MCF 10A (cell line): ENCODE measurements at regions not wholly inside any gene's neighbourhood (a gene's known extent, or its start where the extent isn't known, plus 50 kb on each side); places are given as distances from the start of the nearest gene placed in this dataset.

Source experiments
- BruUV-seq: library from RNA; stranded (reverse); fragments of 400-500 nt; replicated peaks from 2 replicates; lab custom pipeline; 2021; lab: Mats Ljungman, UMichigan
- CTCF ChIA-PET: fragments of 300-600 bp; sonication (Branson Sonifier 250); formaldehyde crosslinking; extraction: SDS; loops from one replicate; lab custom pipeline; 2021; ENCODE audit warnings: antibody characterized with exemption, inconsistent platforms; lab: Yijun Ruan, JAX
- POLR2A ChIA-PET: fragments of 300-600, 350-650 bp; sonication (Branson Sonifier 250); formaldehyde crosslinking; extraction: SDS; loops from one replicate; lab custom pipeline; 2020; ENCODE audit warnings: antibody characterized with exemption, inconsistent platforms; lab: Yijun Ruan, JAX
- DNase-seq: peaks from one replicate; pipeline ENCODE4 v3.0.0-alpha.2; 2018; ENCODE audit not compliant: unreplicated experiment
- H3K27ac Mint-ChIP-seq: one replicate; pipeline ENCODE4 v1.8.0; 2022; ENCODE audit warnings: mild to moderate bottlenecking, low read depth, mixed read lengths; ENCODE audit not compliant: unreplicated experiment
- H3K27me3 Mint-ChIP-seq: one replicate; pipeline ENCODE4 v1.8.0; 2022; ENCODE audit warnings: mixed read lengths; ENCODE audit not compliant: insufficient read depth, unreplicated experiment
- H3K36me3 Mint-ChIP-seq: one replicate; pipeline ENCODE4 v1.8.0; 2022; ENCODE audit warnings: mild to moderate bottlenecking, moderate library complexity, mixed read lengths; ENCODE audit not compliant: insufficient read depth, unreplicated experiment
- H3K4me1 Mint-ChIP-seq: one replicate; pipeline ENCODE4 v1.8.0; 2022; ENCODE audit warnings: mixed read lengths; ENCODE audit not compliant: insufficient read depth, unreplicated experiment
- H3K4me3 Mint-ChIP-seq: one replicate; pipeline ENCODE4 v1.8.0; 2022; ENCODE audit warnings: mild to moderate bottlenecking, moderate library complexity, mixed read lengths; ENCODE audit not compliant: unreplicated experiment
- H3K9me3 Mint-ChIP-seq: one replicate; pipeline ENCODE4 v1.8.0; 2022; ENCODE audit warnings: mixed read lengths; ENCODE audit not compliant: unreplicated experiment
- intact Hi-C: fragments of 100-400 bp; cut with micrococcal nuclease; formaldehyde crosslinking; loops from 2 replicates; pipeline ENCODE4 v1.14.1; 2022
- TF ChIP-seq, protein P1 (sequence below): fragments of 200-600 bp; IDR thresholded peaks from one replicate; pipeline ENCODE4 v1.8.0; 2022; ENCODE audit warnings: antibody characterized with exemption, mild to moderate bottlenecking; ENCODE audit not compliant: unreplicated experiment

DNA sequence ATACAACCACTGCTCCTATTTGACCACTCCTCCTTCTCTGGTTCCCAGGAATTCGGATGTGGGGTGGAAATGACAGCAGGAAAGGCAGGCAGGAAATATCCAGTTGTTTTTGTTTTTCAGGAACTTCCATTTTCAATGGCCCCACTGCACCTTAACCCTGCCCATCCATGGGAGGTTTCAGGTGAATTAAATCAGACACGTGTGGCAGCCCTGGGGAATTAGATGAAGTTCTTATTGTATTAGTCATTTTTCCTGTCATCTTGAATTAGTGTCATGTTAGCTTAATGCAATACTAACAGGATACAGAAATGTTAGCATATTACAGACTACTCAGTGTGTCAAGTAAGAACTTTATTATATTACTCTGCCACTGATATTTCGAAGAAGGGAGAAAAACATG, 146.4 kb downstream of the CHD9NB start:
- no peak overlapping the region for H3K4me3 Mint-ChIP-seq
- intact Hi-C loops = no loop called here
- TF ChIP-seq, protein P1, sequence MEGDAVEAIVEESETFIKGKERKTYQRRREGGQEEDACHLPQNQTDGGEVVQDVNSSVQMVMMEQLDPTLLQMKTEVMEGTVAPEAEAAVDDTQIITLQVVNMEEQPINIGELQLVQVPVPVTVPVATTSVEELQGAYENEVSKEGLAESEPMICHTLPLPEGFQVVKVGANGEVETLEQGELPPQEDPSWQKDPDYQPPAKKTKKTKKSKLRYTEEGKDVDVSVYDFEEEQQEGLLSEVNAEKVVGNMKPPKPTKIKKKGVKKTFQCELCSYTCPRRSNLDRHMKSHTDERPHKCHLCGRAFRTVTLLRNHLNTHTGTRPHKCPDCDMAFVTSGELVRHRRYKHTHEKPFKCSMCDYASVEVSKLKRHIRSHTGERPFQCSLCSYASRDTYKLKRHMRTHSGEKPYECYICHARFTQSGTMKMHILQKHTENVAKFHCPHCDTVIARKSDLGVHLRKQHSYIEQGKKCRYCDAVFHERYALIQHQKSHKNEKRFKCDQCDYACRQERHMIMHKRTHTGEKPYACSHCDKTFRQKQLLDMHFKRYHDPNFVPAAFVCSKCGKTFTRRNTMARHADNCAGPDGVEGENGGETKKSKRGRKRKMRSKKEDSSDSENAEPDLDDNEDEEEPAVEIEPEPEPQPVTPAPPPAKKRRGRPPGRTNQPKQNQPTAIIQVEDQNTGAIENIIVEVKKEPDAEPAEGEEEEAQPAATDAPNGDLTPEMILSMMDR = no peak
- no TSS peak for BruUV-seq
- H3K27me3 Mint-ChIP-seq = peaks cover 22% of the 10 kb centered on the region
- no peak overlapping the region for H3K27ac Mint-ChIP-seq
- no peaks in the 10 kb centered on the region for H3K4me1 Mint-ChIP-seq
- no peak for DNase-seq
- ChIA-PET POLR2A (no interaction called here), CTCF (no interaction called here)
- no peaks in the 10 kb centered on the region for H3K9me3 Mint-ChIP-seq
- peaks cover 6% of the 10 kb centered on the region for H3K36me3 Mint-ChIP-seq

DNA sequence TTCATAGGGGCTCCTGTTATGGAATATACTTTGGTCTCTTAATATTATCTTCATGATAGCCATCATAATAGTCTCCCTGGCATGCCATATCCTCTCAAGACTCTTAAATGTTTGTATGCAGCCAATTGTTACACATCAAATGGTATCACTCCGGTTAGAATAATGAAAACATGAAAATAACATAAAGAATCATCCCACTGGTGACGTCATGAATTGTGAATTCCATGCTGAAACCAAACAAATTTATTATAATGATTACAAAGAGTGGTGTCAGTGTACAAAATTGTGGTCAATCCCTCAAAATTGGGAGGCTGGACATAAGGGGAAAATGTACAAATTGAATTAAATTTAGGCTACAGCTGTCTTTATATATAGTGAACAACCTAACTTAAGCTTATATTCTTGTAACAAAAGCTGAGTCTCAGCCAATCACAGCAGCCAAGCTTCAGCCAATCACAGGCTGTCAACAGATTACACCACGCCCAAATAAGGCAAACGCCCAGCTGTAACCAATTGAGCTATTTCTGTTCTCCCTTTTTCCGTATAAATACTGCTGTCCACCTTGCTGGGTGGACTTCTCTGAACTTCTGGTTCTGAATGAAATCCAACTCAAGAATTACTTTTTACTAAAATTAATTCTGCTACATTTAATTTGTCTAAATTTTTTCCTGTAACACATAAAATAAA, 156.1 kb downstream of the CHD9NB start:
- BruUV-seq = no TSS peak
- H3K27me3 Mint-ChIP-seq = peaks cover 12% of the 10 kb centered on the region
- no peak for DNase-seq
- no peak overlapping the region for H3K27ac Mint-ChIP-seq
- TF ChIP-seq, protein P1 = no peak
- ChIA-PET CTCF (interaction anchor here (0.7 to 1.8 kb wide), 4 partner anchors 14 to 705 kb away, joined by 3 to 8 read pairs (median 3); no protein-coding TSS in a partner anchor), POLR2A (no interaction called here)
- no peak overlapping the region for H3K4me3 Mint-ChIP-seq
- H3K36me3 Mint-ChIP-seq = no peaks in the 10 kb centered on the region
- no peaks in the 10 kb centered on the region for H3K9me3 Mint-ChIP-seq
- intact Hi-C loops = no loop called here
- no peaks in the 10 kb centered on the region for H3K4me1 Mint-ChIP-seq

DNA sequence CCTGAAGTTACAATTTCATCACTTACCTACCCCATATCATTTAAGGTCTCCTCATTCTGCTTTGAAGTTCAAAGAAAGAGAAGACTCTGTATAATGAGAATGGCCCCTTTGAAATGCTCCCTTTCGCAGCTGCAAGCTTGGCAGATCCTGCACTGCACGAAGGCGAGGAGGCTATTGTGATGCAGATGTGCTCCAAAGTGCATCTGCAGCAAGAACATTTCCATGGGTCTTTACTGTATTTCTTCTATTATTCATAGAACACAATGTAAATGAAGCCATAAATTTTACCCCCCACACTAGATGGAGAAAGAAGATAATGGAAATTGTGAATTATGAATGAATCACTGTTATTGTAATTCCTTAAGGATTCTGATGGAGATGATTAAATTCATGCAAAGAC, 178.7 kb downstream of the CHD9NB start:
- Mint-ChIP-seq H3K9me3 (no peaks in the 10 kb centered on the region), H3K36me3 (no peaks in the 10 kb centered on the region), H3K4me3 (no peak overlapping the region), H3K27ac (no peak overlapping the region), H3K27me3 (peaks cover 12% of the 10 kb centered on the region), H3K4me1 (no peaks in the 10 kb centered on the region)
- no peak for DNase-seq
- ChIA-PET CTCF (interaction anchor here (0.5 to 1.1 kb wide), 2 partner anchors 38 to 533 kb away, joined by 3 to 4 read pairs; no protein-coding TSS in a partner anchor), POLR2A (no interaction called here)
- no TSS peak for BruUV-seq
- intact Hi-C loops = loop anchor here (10.0 kb wide), 1 partner anchor 151 kb away; no protein-coding TSS in a partner anchor
- TF ChIP-seq, protein P1 = no peak

DNA sequence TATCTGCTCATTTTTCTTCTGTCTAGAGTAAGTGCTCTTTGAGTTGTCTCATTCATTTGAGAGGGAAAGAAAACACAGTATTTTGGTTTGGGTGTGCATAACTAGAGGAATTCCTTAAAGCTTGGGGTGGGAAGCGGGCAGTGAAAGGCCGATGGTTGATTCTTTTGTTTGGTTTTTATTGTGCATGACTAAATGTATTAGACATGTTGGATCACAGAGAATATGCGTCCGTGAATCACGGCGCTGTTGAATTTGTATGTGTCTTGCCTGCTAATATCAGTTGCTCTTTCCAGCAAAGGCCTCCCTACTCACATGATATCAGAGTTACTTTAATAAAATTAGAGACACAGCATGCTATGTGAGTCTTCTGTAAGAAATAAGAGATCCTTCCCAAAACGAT, 180.0 kb downstream of the CHD9NB start:
- CTCF ChIA-PET = no interaction called here
- no peak overlapping the region for H3K4me3 Mint-ChIP-seq
- H3K36me3 Mint-ChIP-seq = no peaks in the 10 kb centered on the region
- H3K27ac Mint-ChIP-seq = no peak overlapping the region
- intact Hi-C loops = loop anchor here (10.0 kb wide), 1 partner anchor 152 kb away; no protein-coding TSS in a partner anchor
- POLR2A ChIA-PET = no interaction called here
- H3K4me1 Mint-ChIP-seq = no peaks in the 10 kb centered on the region
- H3K27me3 Mint-ChIP-seq = peaks cover 12% of the 10 kb centered on the region
- DNase-seq = no peak
- no TSS peak for BruUV-seq
- TF ChIP-seq, protein P1 = no peak
- H3K9me3 Mint-ChIP-seq = no peaks in the 10 kb centered on the region
